GM21786 (cell line): ENCODE measurements at regions not wholly inside any gene's neighbourhood (a gene's known extent, or its start where the extent isn't known, plus 50 kb on each side); places are given as distances from the start of the nearest gene placed in this dataset.

Experiments used
- ATAC-seq: cut with Tn5 transposase; IDR thresholded peaks from one replicate; pipeline ENCODE4 v1.9.1; 2021; ENCODE audit not compliant: unreplicated experiment

DNA sequence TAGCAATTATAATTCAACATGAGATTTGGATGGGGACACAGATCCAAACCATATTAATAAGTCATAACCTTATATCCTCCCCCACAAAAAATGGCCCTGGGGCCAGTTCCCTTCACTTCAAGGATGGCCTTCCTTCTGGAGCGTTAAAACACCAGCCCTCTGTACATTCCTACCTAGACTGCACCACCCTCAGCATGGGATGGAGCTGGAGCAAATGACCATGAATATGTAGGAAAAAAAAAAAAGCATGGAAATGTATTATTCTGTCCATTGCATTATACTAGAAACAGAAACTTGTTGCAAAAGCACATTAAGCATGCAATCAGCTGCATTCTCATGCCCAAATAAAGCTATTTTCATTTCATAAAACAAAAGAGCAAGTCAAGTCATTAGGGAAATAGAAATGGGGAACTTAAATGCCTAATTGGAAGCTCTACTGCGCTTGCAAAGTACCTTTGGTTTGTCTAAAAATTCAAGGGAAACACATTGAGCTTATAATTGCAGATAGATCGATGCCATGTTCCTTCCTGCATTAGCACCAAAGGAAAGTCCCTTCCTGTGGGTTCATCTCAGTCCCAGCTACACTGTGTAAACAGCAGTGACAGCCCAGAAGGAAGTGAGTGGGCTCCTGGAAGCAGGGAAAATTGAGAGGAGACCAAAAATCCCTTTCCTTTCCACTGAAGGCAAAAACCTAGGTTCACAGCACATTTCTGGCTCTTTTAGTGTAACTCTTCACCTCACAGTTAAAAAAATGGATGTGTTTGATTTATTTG is 252.0 kb upstream of the KLHL29 start:
- no peak for ATAC-seq

DNA sequence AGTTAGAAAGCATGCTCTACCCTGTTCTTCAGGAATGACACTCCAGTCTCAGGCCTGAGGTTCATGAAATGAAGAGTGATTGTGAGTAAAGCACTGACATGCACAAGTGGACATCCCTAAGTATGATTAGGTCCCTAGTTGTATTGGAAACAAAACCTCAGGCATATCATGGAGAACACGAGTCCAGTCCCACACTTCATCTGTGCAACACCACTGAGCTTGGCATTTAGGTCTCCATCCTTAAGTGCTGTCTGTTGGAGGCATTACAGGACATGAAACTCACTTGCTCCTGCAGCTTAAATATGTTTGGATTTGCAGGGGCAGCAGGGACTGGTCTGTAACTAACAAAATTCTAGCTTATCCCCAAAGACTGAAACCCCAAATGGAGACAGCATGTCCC is 250.3 kb upstream of the KLHL29 start:
- no peak for ATAC-seq

DNA sequence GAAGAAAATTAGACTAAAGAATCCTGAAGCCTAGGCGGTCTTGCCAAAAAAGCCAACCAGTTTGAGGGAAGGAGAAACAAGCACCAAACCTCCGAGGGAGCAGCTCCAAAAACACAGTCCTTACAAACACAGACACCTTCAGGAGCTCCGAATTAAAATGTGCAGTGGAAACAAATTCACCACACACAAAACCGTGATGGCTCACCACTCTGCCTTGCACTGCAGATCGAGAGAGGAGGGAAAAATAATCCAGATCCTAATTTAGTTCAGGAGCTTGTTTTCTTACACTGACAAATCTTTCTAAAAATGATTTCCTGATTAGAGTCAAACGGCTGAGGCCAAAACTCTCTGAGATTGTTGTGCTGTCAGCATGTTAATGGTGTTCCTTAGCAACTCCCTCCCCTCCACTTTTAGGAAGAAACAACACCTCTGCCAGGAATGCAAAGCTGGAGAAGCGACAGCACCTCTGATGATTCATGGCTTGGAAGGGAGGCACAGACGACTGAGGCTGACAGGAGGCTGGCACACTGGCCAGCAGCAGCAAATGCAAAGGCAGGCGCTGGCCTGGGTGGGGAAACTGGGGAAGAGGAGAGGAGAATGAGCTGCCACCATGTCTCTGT is 249.4 kb upstream of the KLHL29 start:
- no peak for ATAC-seq

DNA sequence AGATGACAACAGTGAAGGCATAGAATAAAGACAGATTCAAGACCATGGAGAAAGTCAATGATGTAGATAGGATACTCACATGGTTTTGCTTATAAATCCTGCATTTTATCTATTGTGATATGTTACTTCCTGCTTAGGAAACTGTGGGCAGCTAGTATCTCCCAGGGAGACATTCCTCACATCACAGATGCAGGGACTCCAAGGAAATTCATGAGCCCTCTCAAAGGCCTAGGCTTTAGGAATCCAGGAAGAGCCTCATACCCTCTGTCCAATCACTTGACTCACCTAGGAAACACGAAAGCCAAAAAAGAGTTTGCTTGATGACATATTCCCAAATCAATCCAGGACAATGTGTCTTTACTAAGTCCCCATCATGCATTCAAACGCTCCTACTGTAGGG is 247.8 kb upstream of the KLHL29 start:
- no peak for ATAC-seq

DNA sequence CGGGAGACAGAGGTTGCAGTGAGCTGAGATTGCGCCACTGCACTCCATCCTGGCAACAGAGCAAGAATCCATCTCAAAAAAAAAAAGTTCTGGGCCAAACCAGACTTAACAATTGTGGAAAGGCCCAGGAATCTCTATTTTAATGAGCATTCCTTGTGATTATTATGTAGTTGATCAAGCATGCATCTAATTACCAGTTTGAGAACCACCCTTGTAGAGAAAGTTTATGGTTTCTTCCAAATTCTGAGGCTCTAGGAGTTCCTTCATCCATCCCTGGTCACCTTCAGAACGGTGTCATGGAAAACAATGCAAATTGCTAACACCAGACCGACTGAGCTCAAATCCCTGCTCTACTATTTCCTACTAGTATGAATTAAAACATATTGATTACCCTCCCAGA is 246.3 kb upstream of the KLHL29 start:
- no peak for ATAC-seq

DNA sequence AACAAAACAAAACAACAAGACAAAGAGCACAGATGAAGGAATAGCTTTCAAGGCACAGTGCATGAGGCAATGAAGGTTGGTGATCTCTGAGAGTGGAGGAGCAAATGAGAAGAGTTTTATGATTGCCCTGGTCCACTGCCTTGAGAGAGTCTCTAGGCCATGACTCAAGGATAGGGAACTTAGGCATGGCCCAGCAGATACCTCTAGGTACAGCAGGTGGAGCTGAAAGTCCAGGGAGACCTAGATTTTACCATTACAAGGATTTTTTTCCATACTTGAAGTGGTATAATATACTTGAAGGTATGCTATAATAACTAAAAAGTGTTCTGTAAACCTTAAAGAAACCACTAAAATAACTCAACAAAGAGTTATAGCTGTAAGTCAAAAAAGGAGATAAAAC is 239.5 kb upstream of the KLHL29 start:
- ATAC-seq: no peak

DNA sequence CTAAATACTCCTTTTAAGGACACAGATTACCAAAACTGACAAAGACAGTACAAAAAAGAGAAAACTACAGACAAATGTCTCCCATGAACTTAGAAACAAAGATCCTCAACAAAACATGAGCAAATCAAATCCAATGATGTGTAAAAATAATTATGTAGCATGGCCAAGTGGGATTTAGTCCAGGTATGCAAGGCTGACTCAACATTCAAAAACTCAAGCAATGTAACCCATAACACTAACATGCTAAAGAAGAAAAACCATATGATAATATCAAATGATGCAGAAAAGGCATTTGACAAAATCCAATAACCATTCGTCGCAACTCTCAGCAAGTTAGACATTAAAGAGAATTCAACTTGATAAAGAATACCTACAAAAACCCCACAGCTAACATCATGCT is 239.0 kb upstream of the KLHL29 start:
- ATAC-seq: no peak

DNA sequence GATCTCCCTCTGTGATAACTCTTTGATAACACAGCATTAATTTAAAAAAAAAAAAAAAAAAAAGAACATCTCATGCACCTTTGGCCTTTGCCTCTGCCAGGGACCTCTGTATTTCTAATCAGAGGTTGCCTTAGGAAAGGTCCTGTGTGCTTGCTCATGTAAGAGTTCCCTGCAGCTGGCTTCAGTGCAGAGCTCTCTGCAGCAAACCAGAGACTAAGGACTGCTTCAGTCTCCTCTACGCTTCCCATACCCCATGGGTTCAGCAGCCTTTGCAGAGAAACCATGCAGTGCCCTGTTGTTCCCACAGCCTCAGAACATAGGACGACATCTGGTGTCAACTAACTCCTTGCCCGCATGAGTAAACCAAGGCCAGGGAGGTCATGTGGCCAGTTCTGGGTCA is 236.6 kb upstream of the KLHL29 start:
- ATAC-seq: no peak

DNA sequence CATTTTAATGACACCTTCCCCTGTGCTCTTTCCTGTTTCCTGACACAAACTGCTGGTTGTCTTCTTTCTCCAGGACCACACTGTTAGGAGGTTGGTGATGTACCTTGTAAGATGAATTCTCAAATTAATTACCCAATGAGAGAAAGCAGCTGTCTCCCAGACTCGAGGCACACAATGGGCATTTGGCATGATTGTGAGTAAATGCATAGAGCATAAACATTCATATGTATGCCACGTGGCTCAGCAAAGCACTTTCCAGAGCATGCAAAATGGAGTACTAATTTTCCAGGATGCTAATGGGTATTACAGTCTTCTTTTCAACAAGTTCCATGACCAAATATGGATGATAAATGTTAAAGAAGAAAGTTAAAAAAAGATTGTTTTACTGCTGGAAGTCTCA is 235.2 kb upstream of the KLHL29 start:
- ATAC-seq: no peak

DNA sequence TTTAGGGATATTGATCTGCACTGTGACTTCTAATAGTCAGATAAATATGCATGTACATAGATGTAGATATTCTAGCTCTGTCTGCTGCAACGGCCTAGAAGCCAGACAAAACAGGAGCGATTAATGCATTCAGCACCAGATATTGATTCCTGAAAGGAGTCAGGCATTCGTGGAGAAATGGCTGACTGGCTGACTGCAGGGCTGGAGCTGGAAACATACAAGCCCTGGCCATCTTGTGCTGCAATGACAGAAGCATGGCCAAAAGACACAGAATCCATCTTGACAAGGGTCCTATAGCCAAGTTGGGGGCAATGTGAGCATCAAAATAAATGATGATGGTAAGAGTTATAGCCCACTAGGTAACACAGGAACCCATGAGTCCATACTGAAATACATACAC is 231.5 kb upstream of the KLHL29 start:
- no peak for ATAC-seq

DNA sequence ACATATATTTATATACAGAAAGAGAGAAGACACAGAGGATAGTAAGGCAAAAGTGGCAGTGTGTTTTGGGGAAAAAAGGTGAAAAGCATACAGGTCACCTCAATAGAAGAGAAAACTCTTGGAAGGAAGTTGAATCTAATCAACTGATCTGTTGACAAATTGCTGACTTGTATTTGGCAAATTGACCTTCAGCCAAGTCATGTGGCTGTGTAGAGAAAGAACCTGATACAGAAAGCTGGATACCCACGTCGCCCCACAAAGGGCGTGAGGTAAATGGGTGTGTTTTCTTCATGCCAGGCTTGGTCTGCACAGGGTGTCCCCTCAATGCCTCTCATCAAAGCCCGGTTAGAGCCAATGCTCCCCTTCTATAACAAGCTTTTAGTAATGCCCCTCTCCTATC is 230.0 kb upstream of the KLHL29 start:
- ATAC-seq: no peak

DNA sequence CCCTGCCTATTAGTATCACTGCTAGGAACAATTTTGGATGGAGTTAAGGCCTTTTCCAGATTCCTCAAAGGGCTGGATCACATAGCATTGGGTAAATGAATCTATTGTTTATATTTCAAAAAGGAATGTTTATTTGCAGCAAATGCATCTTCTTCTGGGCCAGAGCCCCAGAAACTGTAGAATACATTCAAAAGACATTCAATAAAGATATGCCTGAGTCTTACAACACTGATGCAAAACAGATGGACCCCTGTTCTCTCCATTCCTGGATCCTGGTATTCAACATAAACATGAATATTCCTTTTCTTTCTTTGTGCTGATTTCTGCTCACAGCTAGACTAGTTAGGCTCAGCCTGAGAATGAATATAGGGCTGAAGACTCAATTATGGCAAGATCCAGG is 227.2 kb upstream of the KLHL29 start:
- ATAC-seq: no peak

DNA sequence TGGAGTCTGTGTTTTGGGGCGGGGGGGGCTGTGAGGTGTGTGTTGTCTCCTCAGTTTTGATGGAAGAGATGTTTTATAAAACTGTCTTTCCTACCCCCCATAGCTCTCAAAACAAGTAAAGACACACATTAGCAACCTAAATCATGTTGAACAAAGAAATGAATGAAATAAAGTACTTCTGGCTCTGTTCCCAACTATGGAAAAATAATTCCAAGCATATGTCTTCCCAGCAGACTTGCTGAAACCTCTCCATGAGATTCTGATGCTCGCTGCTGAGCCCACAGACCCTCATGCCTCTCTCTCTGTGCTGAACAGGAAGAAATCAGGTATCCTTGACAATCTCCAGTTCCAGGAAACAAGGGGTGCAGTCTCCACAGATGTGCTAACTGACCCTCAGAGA is 226.7 kb upstream of the KLHL29 start:
- no peak for ATAC-seq

DNA sequence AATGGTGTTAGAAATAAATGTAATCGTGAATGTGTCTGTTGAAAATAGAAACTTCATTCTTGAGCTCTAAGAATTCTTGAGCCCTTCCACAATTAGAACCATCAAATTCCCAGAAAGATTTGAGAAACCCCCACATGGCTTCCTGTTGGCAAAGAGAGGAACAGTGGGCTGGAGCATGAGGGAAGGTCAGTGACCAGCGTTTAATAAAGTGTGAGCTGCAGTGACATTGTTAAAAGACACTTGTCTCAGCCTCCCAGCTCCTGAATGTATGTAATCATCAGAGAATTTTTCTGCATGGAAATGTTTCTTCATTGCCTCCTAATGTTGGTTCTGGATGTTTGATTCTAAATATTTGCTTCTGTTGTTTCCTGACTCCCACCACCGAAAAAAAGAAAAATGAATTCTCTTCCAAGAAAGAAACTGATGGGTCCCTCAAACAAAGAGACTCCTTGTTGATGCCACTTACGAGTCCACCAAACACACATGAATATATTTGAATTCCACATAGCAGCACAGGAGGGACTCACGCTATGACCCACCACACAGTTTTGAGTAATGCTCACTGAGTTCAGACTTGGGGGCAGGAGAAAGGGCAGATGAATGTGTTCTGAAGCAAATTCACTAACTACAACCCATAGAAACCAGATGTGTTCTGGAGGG is 225.1 kb upstream of the KLHL29 start:
- no peak for ATAC-seq

DNA sequence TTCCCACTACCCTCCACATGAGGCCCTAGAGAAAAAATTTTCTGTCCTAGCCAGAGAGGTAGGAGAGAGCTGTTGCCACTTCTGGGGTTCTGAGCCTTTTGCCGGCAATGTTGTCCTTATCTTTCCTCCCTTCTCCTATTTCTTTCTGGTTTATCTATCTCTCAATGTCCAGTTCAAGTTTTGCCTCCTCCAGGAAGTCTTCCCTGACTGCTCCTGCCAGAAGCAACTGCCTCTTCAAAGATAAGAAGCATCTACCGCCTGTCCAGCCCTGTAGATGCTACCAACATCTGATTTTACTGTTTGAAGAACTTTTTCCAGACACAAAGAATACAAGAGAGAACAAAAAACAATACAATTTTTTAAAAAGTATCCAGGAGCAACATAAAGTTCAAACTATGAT is 220.8 kb upstream of the KLHL29 start:
- ATAC-seq: no peak

DNA sequence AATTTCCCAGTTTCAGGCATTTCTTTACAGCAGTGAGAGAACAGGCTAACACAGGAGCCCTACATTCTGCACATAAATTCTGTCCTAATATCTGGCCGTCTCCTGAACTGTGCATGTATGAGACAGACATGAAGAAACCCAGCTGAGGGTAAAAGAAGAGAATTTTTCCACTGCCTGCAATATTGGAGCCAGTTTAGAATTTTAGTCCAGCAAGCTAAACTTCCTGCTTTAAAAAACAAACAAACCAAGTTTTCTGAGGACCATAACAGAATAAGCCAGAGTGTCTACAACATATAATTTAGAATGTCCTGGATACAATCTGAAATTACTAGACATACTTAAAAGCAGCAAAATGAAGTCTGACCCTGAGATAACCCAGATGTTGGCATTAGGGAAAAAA is 215.1 kb upstream of the KLHL29 start:
- ATAC-seq: no peak

DNA sequence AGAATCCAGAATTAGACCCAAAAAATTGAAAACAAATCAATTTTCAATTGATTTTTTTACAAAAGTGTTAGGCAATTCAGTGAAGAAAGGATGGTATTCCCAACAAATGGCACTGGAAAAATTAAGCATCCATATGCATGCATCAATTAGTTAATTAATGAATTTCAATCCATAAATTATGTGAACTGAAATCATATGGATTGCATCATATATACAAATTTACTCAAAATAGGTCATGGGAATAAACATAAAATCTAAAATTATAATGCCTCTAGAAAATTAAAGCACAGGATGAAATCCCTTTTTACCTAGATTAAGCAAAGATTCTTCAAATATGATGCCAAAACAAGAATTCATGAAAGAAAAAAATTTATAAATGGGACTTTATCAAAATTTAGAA is 213.9 kb upstream of the KLHL29 start:
- ATAC-seq: no peak

DNA sequence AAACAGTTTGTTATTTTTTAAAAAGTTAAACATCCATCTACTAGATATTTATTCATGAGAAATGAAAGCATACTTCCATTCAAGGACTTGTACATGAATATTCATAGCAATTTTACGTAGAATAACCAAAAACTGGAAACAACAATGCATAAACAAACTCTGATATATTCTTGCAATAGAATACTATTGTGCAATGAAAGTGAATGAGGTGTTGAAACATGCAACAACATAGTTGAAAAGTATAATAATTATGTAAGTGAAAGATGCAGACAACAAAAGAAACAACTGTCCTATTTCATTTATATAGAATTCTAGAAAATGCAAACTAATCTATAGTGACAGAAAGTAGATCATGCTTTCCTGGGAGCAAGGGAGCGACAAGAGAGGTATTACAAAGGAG is 206.6 kb upstream of the KLHL29 start:
- ATAC-seq: no peak

DNA sequence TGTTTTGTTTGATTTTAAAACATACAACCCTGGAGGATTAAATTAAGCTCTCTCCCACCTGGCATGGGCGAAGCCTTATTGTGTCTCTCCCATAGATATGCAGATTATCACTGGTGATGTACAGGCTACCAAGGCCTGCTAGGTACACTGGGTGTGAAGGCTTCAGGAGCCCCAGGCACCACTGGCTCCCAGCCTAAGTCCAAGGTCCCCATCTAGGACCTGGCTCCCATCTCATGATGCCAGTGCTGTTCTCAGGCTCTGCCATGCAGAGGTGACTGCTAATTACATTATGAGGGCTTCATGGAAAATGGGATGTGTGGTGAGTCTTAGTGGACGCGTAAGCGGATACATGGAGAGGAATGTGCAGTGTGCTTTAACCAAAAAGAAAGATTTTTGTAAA is 201.2 kb upstream of the KLHL29 start:
- no peak for ATAC-seq

DNA sequence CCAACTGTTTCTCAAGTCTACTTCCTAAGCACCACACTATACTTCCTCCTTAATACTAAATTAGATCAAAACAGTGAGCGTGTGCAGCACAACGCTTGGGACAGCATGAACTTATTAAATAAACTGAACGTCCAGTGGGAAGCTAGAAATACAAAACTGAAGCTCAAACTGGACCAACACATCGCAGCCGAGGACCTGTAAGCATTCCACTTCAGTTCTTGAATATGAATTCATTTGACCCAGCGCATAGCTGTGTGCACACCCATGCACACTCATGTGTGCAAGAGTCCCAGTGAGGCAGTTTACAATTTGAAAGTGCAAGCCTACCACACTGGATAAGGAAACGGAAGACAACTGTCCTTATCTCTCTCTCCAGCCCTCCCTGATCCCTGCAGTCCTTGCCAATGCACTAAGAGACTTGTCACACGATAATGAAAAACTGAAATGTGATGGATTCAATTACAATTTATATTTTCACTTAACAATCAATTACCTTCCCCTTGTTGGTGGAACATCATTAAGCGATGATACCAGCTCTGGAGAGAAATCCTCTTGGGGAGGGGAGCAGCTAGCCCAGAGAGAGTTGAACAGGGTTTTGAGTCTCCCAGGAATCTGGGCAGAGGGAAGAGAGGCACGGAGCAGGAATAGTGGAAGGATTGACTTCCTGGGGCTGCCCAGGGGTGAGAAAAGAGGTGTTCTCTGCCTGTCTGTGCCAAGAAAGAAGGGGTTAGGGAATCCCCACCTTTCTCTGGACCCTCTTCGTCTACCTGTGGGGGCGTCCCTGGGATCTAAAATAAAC is 186.5 kb upstream of the KLHL29 start:
- no peak for ATAC-seq

DNA sequence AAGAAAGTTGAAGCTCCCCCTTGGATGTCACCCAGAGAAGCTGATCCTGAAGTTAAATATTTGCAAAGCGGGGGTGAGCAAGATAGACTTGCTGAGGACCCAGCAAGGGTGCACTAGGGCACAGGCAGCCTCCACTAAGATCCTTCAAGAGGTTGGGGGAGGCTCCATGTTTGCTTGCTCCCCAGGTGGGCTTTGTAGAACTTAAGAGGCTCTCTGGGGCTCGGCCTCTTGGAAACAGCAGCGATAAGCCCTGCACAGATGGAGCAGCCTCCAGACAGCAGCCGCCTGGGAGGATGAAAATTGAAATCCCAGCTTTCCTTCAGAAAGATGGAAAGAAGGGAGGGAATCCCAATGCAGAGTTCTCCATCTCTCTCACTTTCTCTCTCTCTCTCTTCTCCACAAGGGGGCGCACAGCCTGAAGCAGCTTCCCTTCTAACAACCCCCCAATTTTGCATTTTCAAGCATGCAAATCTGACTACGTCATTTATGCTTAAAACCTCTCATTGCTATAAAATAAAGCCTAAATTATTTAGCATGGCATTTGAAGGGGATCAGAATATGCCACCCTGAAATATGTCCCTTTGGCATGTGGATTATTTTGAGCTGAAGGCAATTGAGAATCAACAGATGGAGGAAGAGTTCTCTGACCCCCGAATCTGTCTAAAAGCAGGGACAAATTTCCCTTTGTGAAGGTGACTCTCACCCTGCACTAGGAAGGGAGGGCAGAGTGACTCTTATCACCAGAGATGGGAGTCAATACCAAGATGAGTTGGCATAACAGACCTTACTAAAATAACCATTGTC is 185.7 kb upstream of the KLHL29 start:
- no peak for ATAC-seq
